H9 (cell line): ENCODE measurements at regions not wholly inside any gene's neighbourhood (a gene's known extent, or its start where the extent isn't known, plus 50 kb on each side); places are given as distances from the start of the nearest gene placed in this dataset.

Source experiments
- DNase-seq: peaks from one replicate; pipeline ENCODE4 v3.0.0-alpha.2; 2017
- H2AFZ ChIP-seq: one replicate; pipeline ENCODE4 v1.6.1; 2013; ENCODE audit warnings: mild to moderate bottlenecking, low read length, control low read depth, moderate library complexity
- H2AK5ac ChIP-seq: 2 replicates; pipeline ENCODE4 v1.6.1; 2013; ENCODE audit warnings: low read length, control low read depth, mixed read lengths; ENCODE audit not compliant: insufficient read length
- H2BK120ac ChIP-seq: one replicate; pipeline ENCODE4 v1.6.1; 2013; ENCODE audit warnings: low read depth, mild to moderate bottlenecking, low read length, control low read depth, inconsistent platforms; ENCODE audit not compliant: poor library complexity, severe bottlenecking
- H2BK12ac ChIP-seq: 2 replicates; pipeline ENCODE4 v1.6.1; 2013; ENCODE audit warnings: low read length, control low read depth, mixed read lengths, low read depth; ENCODE audit not compliant: insufficient read length
- H2BK15ac ChIP-seq: 2 replicates; pipeline ENCODE4 v1.6.1; 2013; ENCODE audit warnings: low read depth, low read length, control low read depth
- H2BK20ac ChIP-seq: one replicate; pipeline ENCODE4 v1.6.1; 2013; ENCODE audit warnings: low read depth, mild to moderate bottlenecking, low read length, control low read depth, inconsistent platforms; ENCODE audit not compliant: poor library complexity, severe bottlenecking
- H2BK5ac ChIP-seq: 2 replicates; pipeline ENCODE4 v1.6.1; 2013; ENCODE audit warnings: low read length, control low read depth, mixed read lengths; ENCODE audit not compliant: insufficient read length
- H3K14ac ChIP-seq: 2 replicates; pipeline ENCODE4 v1.6.1; 2013; ENCODE audit warnings: low read length, control low read depth; ENCODE audit not compliant: insufficient read depth
- H3K18ac ChIP-seq: 2 replicates; pipeline ENCODE4 v1.6.1; 2013; ENCODE audit warnings: low read depth, mild to moderate bottlenecking, mixed read lengths, low read length, control low read depth; ENCODE audit not compliant: insufficient read length
- H3K23ac ChIP-seq: 2 replicates; pipeline ENCODE4 v1.6.1; 2013; ENCODE audit warnings: low read length, control low read depth, mixed read lengths, low read depth; ENCODE audit not compliant: insufficient read length
- H3K23me2 ChIP-seq: 2 replicates; pipeline ENCODE4 v1.6.1; 2013; ENCODE audit warnings: low read depth, mild to moderate bottlenecking, mixed read lengths, low read length, control low read depth; ENCODE audit not compliant: insufficient read length, poor library complexity, severe bottlenecking
- H3K27ac ChIP-seq: 2 replicates; pipeline ENCODE4 v1.5.1; 2013; ENCODE audit warnings: low read length, control low read depth, mixed read lengths, low read depth; ENCODE audit not compliant: insufficient read length
- H3K27me3 ChIP-seq: 2 replicates; pipeline ENCODE4 v1.6.1; 2013; ENCODE audit warnings: low read length, control low read depth, inconsistent platforms; ENCODE audit not compliant: insufficient read depth
- H3K4ac ChIP-seq: 2 replicates; pipeline ENCODE4 v1.6.1; 2013; ENCODE audit warnings: low read depth, mild to moderate bottlenecking, control low read depth, inconsistent platforms, low read length, moderate library complexity
- H3K4me1 ChIP-seq: 2 replicates; pipeline ENCODE4 v1.6.1; 2013; ENCODE audit warnings: low read length, control low read depth, inconsistent platforms; ENCODE audit not compliant: insufficient read depth
- H3K4me2 ChIP-seq: 2 replicates; pipeline ENCODE4 v1.6.1; 2013; ENCODE audit warnings: low read length, control low read depth, mixed read lengths; ENCODE audit not compliant: insufficient read length, insufficient read depth
- H3K56ac ChIP-seq: 2 replicates; pipeline ENCODE4 v1.6.1; 2013; ENCODE audit warnings: low read depth, mild to moderate bottlenecking, mixed read lengths, low read length, control low read depth; ENCODE audit not compliant: insufficient read length
- H3K79me1 ChIP-seq: 2 replicates; pipeline ENCODE4 v1.6.1; 2013; ENCODE audit warnings: low read depth, mild to moderate bottlenecking, moderate library complexity, low read length, control low read depth, inconsistent platforms; ENCODE audit not compliant: insufficient read depth, poor library complexity, severe bottlenecking
- H3K79me2 ChIP-seq: 2 replicates; pipeline ENCODE4 v1.6.1; 2013; ENCODE audit warnings: low read length, control low read depth, inconsistent platforms; ENCODE audit not compliant: insufficient read depth
- H3K9ac ChIP-seq: 2 replicates; pipeline ENCODE4 v1.6.1; 2013; ENCODE audit warnings: low read length, control low read depth, mixed read lengths; ENCODE audit not compliant: insufficient read length; ENCODE audit errors: extremely low read depth
- H3K9me3 ChIP-seq: one replicate; pipeline ENCODE4 v1.6.1; 2013; ENCODE audit warnings: low read depth, low read length, inconsistent platforms; ENCODE audit not compliant: control insufficient read depth
- H3T11ph ChIP-seq: one replicate; pipeline ENCODE4 v1.6.1; 2013; ENCODE audit warnings: mild to moderate bottlenecking, low read length, control low read depth, inconsistent platforms
- H4K20me1 ChIP-seq: one replicate; pipeline ENCODE4 v1.6.1; 2013; ENCODE audit not compliant: control insufficient read depth, insufficient read length, insufficient read depth
- H4K5ac ChIP-seq: 2 replicates; pipeline ENCODE4 v1.6.1; 2013; ENCODE audit warnings: low read depth, mild to moderate bottlenecking, mixed read lengths, low read length, control low read depth; ENCODE audit not compliant: insufficient read length
- H4K8ac ChIP-seq: replicated peaks from 2 replicates; pipeline ENCODE4 v1.6.1; 2013; ENCODE audit warnings: low read length, control low read depth, mixed read lengths, low read depth; ENCODE audit not compliant: insufficient read length
- H4K91ac ChIP-seq: 2 replicates; pipeline ENCODE4 v1.6.1; 2013; ENCODE audit warnings: low read depth, mild to moderate bottlenecking, moderate library complexity, mixed read lengths, low read length, control low read depth; ENCODE audit not compliant: insufficient read length
- H3K27ac Mint-ChIP-seq, 3 experiments: 2 replicates in 2 of 3; 3 replicates in 1 of 3; pipeline ENCODE4 v1.8.0; 2020 to 2021; ENCODE audit warnings: mixed read lengths in 3 of 3, mild to moderate bottlenecking in 1 of 3, moderate library complexity in 1 of 3
- H3K27me3 Mint-ChIP-seq: 2 replicates; pipeline ENCODE4 v1.8.0; 2021; ENCODE audit warnings: low read depth, mild to moderate bottlenecking, moderate library complexity, mixed read lengths
- H3K36me3 Mint-ChIP-seq, 3 experiments: 2 replicates in 2 of 3; 3 replicates in 1 of 3; pipeline ENCODE4 v1.8.0; 2020 to 2021; ENCODE audit warnings: low read depth in 3 of 3, mixed read lengths in 3 of 3; ENCODE audit not compliant: insufficient read depth in 1 of 3
- H3K4me1 Mint-ChIP-seq, 2 experiments: 2 replicates each; pipeline ENCODE4 v1.8.0; 2020; ENCODE audit warnings: mixed read lengths in 2 of 2
- H3K4me3 Mint-ChIP-seq, 2 experiments: 2 replicates in 1 of 2; 3 replicates in 1 of 2; pipeline ENCODE4 v1.8.0; 2020 to 2021; ENCODE audit warnings: mild to moderate bottlenecking in 2 of 2, mixed read lengths in 2 of 2, moderate library complexity in 1 of 2
- H3K9me3 Mint-ChIP-seq, 2 experiments: 2 replicates in 1 of 2; 3 replicates in 1 of 2; pipeline ENCODE4 v1.8.0; 2020; ENCODE audit warnings: mild to moderate bottlenecking in 2 of 2, mixed read lengths in 2 of 2, moderate library complexity in 1 of 2
- whole genome bisulfite sequencing: extraction: QIAGEN DNeasy Blood & Tissue Kit; methylation state at CpG from one replicate; pipeline ENCODE4 v1.1.7; 2013; ENCODE audit warnings: missing lambda C conversion rate, low lambda C conversion rate, mixed read lengths; ENCODE audit not compliant: insufficient read length; ENCODE audit errors: extremely low coverage; 5-methylcytosine and 5-hydroxymethylcytosine counted together
- TF ChIP-seq, protein P1 (sequence below): fragments of 200-600 bp; sonication (generic); conservative IDR thresholded peaks from 3 replicates; pipeline ENCODE4 v1.8.0; 2021; ENCODE audit warnings: antibody characterized with exemption, mild to moderate bottlenecking

DNA sequence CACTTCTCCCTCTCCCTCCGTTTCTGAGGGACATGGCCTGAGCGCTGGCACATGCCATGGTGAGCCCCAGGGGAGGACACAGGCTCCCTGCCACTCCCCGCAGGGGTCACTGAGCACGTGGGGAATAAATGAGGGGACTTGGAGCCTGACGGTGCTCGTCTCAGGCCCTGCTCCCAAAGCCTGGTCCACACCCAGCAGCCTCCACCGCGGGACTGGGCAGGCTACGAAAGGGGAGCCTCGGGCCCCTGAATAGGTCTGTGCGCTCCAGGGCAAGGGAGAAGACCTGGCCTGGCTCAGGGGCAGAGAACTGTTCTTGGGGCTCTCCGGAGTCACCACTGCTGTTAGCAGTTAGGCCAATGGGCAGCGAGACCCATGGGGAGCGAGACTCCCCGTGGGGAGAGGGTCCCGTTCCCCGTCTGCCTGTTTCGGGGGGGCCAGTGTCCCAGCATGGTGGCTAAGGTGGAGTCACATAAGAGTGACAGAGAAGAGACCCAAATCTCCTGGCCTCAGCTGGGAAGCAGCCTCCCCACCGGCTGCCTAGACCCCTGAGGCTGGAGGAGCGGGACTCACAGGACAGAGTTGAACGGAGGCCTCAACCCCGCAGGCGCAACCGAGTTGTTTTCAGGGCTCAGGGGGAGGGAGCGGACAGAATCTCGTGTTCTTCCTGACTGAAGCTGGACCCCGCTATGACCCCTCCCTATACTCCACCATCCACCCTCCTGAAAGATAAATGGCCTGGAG, 329.8 kb upstream of the SFSWAP start:
- Histone ChIP-seq H4K5ac (no peak overlapping the region), H3K27ac (no peak overlapping the region), H3T11ph (no peak overlapping the region), H4K20me1 (no peaks in the 10 kb centered on the region), H2AK5ac (no peak overlapping the region), H2BK120ac (no peak overlapping the region), H3K4ac (no peak overlapping the region), H3K4me2 (peak overlapping the region; percentile 51), H3K23ac (no peak overlapping the region), H3K14ac (peak overlapping the region; percentile 46; the same call in 1 of the 2 replicates), H3K23me2 (no peaks in the 10 kb centered on the region), H3K56ac (no peak overlapping the region), H2AFZ (no peak overlapping the region), H3K27me3 (no peaks in the 10 kb centered on the region; the same call in 1 of the 2 replicates), H3K9ac (no peak overlapping the region), H3K4me1 (no peaks in the 10 kb centered on the region), H2BK12ac (no peak overlapping the region), H4K8ac (no peak overlapping the region), H4K91ac (no peak overlapping the region), H3K9me3 (no peaks in the 10 kb centered on the region), H3K79me1 (no peaks in the 10 kb centered on the region), H2BK15ac (no peak overlapping the region), H2BK5ac (no peak overlapping the region), H3K79me2 (no peaks in the 10 kb centered on the region), H2BK20ac (no peak overlapping the region), H3K18ac (no peak overlapping the region)
- H3K27me3 Mint-ChIP-seq, result no peaks in the 10 kb centered on the region
- DNase-seq, result no peak
- H3K9me3 Mint-ChIP-seq, result peaks cover 0 to 4% of the 10 kb centered on the region in 2 experiments; a peak in 1 of 5 replicates
- no peaks in the 10 kb centered on the region for H3K36me3 Mint-ChIP-seq
- TF ChIP-seq, protein P1, sequence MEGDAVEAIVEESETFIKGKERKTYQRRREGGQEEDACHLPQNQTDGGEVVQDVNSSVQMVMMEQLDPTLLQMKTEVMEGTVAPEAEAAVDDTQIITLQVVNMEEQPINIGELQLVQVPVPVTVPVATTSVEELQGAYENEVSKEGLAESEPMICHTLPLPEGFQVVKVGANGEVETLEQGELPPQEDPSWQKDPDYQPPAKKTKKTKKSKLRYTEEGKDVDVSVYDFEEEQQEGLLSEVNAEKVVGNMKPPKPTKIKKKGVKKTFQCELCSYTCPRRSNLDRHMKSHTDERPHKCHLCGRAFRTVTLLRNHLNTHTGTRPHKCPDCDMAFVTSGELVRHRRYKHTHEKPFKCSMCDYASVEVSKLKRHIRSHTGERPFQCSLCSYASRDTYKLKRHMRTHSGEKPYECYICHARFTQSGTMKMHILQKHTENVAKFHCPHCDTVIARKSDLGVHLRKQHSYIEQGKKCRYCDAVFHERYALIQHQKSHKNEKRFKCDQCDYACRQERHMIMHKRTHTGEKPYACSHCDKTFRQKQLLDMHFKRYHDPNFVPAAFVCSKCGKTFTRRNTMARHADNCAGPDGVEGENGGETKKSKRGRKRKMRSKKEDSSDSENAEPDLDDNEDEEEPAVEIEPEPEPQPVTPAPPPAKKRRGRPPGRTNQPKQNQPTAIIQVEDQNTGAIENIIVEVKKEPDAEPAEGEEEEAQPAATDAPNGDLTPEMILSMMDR, result no peak
- no peak overlapping the region for H3K27ac Mint-ChIP-seq
- peaks cover 5 to 33% of the 10 kb centered on the region in 2 experiments for H3K4me1 Mint-ChIP-seq
- no peak overlapping the region for H3K4me3 Mint-ChIP-seq
- no CpG with 5 or more reads among the region's 27 CpGs for WGBS
